ENCODE measurements at regions not wholly inside any gene's neighbourhood (a gene's known extent, or its start where the extent isn't known, plus 50 kb on each side); places are given as distances from the start of the nearest gene placed in this dataset.

DNA sequence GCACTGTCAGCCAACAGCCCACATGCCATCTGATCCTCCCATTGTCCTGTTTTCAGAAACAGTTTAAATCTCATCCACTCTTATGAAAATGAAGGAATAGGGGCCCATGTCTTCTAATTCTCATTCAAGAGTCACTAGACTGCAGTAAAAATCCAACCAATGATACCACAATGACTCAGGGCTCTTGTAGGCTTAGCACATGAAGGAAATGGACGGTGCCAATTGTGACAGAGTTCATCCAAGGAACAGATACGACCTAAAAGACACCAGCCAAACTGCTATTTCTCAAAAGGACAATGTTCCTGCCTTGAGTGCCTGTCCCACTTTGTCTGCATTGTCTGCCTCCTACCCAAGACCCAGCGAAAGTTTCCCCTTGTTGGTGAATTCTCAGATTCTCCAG is 204.8 kb upstream of the COX10 start:
- TF ChIP-seq, protein P1, sequence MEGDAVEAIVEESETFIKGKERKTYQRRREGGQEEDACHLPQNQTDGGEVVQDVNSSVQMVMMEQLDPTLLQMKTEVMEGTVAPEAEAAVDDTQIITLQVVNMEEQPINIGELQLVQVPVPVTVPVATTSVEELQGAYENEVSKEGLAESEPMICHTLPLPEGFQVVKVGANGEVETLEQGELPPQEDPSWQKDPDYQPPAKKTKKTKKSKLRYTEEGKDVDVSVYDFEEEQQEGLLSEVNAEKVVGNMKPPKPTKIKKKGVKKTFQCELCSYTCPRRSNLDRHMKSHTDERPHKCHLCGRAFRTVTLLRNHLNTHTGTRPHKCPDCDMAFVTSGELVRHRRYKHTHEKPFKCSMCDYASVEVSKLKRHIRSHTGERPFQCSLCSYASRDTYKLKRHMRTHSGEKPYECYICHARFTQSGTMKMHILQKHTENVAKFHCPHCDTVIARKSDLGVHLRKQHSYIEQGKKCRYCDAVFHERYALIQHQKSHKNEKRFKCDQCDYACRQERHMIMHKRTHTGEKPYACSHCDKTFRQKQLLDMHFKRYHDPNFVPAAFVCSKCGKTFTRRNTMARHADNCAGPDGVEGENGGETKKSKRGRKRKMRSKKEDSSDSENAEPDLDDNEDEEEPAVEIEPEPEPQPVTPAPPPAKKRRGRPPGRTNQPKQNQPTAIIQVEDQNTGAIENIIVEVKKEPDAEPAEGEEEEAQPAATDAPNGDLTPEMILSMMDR (IDR thresholded peaks at IDR 0.05; ENCODE audit: insufficient read depth, low read depth, low read length), result no peak
- TF ChIP-seq EZH2 (IDR thresholded peaks at IDR 0.05; ENCODE audit: insufficient read depth, low read length), result no peak
